ENCODE measurements at regions not wholly inside any gene's neighbourhood (a gene's known extent, or its start where the extent isn't known, plus 50 kb on each side); places are given as distances from the start of the nearest gene placed in this dataset.
"Not testable (repeated sequence)": the region's sequence is repeated elsewhere in the genome, so short reads cannot be mapped to it uniquely, and the experiment has no call there.

GRCh38 chr10:78096486-78096885 lies 62.8 kb downstream of the RPS24 start:
- not testable (repeated sequence) for H3K9ac ChIP-seq (ENCODE audit: low read depth, low read length); H3K4me1 ChIP-seq (ENCODE audit: control insufficient read depth, insufficient read depth, low read length); H3K9me3 ChIP-seq (ENCODE audit: control insufficient read depth, insufficient read depth, low read length); H3K27me3 ChIP-seq (ENCODE audit: control insufficient read depth, insufficient read depth, low read length); H3K4me3 ChIP-seq (ENCODE audit: low read depth, low read length); H3K36me3 ChIP-seq (ENCODE audit: control insufficient read depth, insufficient read depth, low read length)

DNA sequence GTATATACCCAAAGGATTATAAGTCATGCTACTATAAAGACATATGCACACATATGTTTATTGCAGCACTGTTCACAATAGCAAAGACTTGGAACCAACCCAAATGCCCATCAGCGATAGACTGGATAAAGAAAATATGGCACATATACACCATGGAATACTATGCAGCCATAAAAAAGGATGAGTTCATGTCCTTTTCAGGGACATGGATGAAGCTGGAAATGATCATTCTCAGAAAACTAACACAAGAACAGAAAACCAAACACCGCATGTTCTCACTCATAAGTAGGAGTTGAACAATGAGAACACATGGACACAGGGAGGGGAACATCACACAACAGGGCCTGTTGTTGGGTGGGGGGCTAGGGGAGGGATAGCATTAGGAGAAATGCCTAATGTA lies 68.9 kb downstream of the RPS24 start:
- not testable (repeated sequence) for H3K9me3 ChIP-seq (ENCODE audit: control insufficient read depth, insufficient read depth, low read length); H3K4me3 ChIP-seq (ENCODE audit: low read depth, low read length); H3K9ac ChIP-seq (ENCODE audit: low read depth, low read length); H3K36me3 ChIP-seq (ENCODE audit: control insufficient read depth, insufficient read depth, low read length); H3K27me3 ChIP-seq (ENCODE audit: control insufficient read depth, insufficient read depth, low read length); H3K4me1 ChIP-seq (ENCODE audit: control insufficient read depth, insufficient read depth, low read length)

DNA sequence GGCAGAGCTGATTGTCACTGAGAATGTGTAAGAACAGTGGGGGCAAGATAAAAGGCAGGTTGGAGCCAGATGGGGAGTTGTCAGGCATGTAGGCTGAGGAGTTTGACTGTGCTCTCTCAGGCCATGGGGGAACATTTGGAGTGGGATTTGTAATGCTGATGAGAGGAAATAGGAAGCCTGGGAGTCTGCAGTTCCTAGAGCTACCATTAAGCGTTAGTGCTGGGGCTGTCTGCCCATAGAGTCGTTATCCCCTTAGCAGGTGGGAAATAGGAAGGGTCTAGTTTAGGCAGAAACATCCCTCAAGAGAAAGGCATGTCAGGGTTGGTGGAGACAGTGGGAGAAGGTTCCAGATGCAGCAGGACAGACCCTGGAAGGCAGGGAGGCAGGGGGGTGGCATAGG lies 75.5 kb downstream of the RPS24 start:
- peaks cover 3% of the 10 kb centered on the region for H3K4me1 ChIP-seq (ENCODE audit: control insufficient read depth, insufficient read depth, low read length)
- no peak overlapping the region for H3K4me3 ChIP-seq (ENCODE audit: low read depth, low read length)
- H3K9me3 ChIP-seq (ENCODE audit: control insufficient read depth, insufficient read depth, low read length), result no peaks in the 10 kb centered on the region
- H3K9ac ChIP-seq (ENCODE audit: low read depth, low read length), result no peak overlapping the region
- H3K27me3 ChIP-seq (ENCODE audit: control insufficient read depth, insufficient read depth, low read length), result no peaks in the 10 kb centered on the region
- H3K36me3 ChIP-seq (ENCODE audit: control insufficient read depth, insufficient read depth, low read length), result no peaks in the 10 kb centered on the region

DNA sequence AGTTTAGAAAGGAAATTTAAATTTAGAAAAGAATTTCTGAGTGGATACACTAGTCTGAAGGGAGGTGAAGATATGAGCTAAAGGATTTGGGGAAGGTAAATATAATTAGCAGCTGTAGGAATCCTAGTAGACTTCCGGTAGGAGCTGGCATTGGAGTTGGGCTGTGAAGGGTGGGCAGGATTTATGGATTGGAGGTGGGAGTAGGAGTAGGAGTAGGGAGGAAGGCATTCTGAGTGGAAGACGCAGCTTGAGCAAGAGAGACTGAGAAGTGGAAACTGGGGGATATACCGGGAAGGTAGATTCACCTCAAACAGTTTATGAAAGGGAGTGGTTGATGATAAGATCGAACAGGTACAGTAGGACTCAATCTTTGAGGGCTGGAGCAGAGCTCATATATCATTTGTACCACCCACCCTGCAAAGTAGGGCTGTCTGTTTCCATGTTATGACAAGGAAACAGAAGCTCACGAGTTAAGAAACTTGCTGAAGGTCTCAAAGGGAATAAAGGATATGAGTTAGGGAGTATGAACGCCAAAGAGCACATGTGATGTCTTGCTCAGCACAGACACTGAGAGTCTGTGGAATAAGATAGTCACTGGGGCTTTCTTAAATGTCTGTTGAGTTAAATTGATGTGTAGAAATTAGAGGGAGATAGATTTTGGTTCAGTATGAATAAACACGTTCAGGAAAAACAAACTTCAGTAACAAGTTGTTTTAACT lies 81.6 kb downstream of the RPS24 start:
- Histone ChIP-seq H3K4me1 (ENCODE audit: control insufficient read depth, insufficient read depth, low read length) (no peaks in the 10 kb centered on the region), H3K9ac (ENCODE audit: low read depth, low read length) (no peak overlapping the region), H3K36me3 (ENCODE audit: control insufficient read depth, insufficient read depth, low read length) (no peaks in the 10 kb centered on the region), H3K4me3 (ENCODE audit: low read depth, low read length) (no peak overlapping the region), H3K9me3 (ENCODE audit: control insufficient read depth, insufficient read depth, low read length) (no peaks in the 10 kb centered on the region), H3K27me3 (ENCODE audit: control insufficient read depth, insufficient read depth, low read length) (no peaks in the 10 kb centered on the region)

- no peaks in the 10 kb centered on the region for H3K9me3 ChIP-seq (ENCODE audit: control insufficient read depth, insufficient read depth, low read length)
- H3K27me3 ChIP-seq (ENCODE audit: control insufficient read depth, insufficient read depth, low read length), result no peaks in the 10 kb centered on the region
- no peak overlapping the region for H3K9ac ChIP-seq (ENCODE audit: low read depth, low read length)
- no peaks in the 10 kb centered on the region for H3K36me3 ChIP-seq (ENCODE audit: control insufficient read depth, insufficient read depth, low read length)
- no peaks in the 10 kb centered on the region for H3K4me1 ChIP-seq (ENCODE audit: control insufficient read depth, insufficient read depth, low read length)
- H3K4me3 ChIP-seq (ENCODE audit: low read depth, low read length), result no peak overlapping the region
Observed at GRCh38 chr10:78116361-78116760, 82.7 kb downstream of the RPS24 start.

DNA sequence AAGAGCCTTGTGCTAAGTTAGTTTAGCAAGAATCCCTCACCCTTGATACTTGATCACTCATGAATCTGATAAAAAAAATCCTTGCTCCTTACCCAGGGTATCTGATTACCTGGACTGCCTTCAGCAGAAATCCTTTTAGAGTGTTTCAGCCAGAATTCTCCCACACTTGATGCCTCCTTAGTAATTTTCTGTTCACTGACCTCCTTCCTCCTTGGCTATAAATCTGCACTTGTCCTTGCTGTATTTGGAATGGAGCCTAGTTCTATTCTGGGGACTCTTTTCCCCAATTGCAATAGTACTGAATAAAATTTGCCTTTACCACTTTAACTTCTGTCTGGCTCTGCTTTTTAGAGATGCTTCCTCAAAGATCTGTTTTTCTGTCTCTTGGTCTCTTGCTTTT lies 84.9 kb downstream of the RPS24 start:
- Histone ChIP-seq H3K36me3 (ENCODE audit: control insufficient read depth, insufficient read depth, low read length) (no peaks in the 10 kb centered on the region), H3K9me3 (ENCODE audit: control insufficient read depth, insufficient read depth, low read length) (no peaks in the 10 kb centered on the region), H3K27me3 (ENCODE audit: control insufficient read depth, insufficient read depth, low read length) (no peaks in the 10 kb centered on the region), H3K9ac (ENCODE audit: low read depth, low read length) (no peak overlapping the region), H3K4me3 (ENCODE audit: low read depth, low read length) (no peak overlapping the region), H3K4me1 (ENCODE audit: control insufficient read depth, insufficient read depth, low read length) (no peaks in the 10 kb centered on the region)

- no peaks in the 10 kb centered on the region for H3K4me1 ChIP-seq (ENCODE audit: control insufficient read depth, insufficient read depth, low read length)
- H3K27me3 ChIP-seq (ENCODE audit: control insufficient read depth, insufficient read depth, low read length), result no peaks in the 10 kb centered on the region
Observed at GRCh38 chr10:78121801-78122200, 88.1 kb downstream of the RPS24 start.

GRCh38 chr10:78124167-78124566 lies 90.5 kb downstream of the RPS24 start:
- Histone ChIP-seq H3K27me3 (ENCODE audit: control insufficient read depth, insufficient read depth, low read length) (no peaks in the 10 kb centered on the region), H3K4me3 (ENCODE audit: low read depth, low read length) (no peak overlapping the region), H3K4me1 (ENCODE audit: control insufficient read depth, insufficient read depth, low read length) (no peaks in the 10 kb centered on the region), H3K9ac (ENCODE audit: low read depth, low read length) (no peak overlapping the region), H3K9me3 (ENCODE audit: control insufficient read depth, insufficient read depth, low read length) (no peaks in the 10 kb centered on the region), H3K36me3 (ENCODE audit: control insufficient read depth, insufficient read depth, low read length) (no peaks in the 10 kb centered on the region)

More at GRCh38 chr10:78121801-78122200, 88.1 kb downstream of the RPS24 start:
- H3K4me3 ChIP-seq (ENCODE audit: low read depth, low read length), result no peak overlapping the region
- H3K36me3 ChIP-seq (ENCODE audit: control insufficient read depth, insufficient read depth, low read length), result no peaks in the 10 kb centered on the region
- no peak overlapping the region for H3K9ac ChIP-seq (ENCODE audit: low read depth, low read length)
- H3K9me3 ChIP-seq (ENCODE audit: control insufficient read depth, insufficient read depth, low read length), result no peaks in the 10 kb centered on the region

DNA sequence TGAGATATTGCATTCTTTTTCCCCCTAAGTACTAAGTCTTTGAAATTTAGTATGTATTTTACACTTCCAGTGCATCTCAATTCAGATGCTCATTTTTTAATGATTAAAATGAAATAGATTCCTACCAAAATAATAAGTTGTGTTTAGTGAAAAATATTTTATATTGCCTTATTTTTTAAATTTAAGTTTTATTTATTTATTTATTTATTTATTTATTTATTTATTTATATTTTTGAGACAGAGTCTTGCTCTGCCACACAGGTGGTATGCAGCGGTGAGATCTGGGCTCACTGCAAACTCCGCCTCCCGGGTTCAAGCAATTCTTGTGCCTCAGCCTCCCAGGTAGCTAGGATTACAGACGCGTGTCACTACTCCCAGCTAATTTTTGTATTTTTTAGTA lies 95.5 kb downstream of the RPS24 start:
- no peak overlapping the region for H3K4me3 ChIP-seq (ENCODE audit: low read depth, low read length)
- no peaks in the 10 kb centered on the region for H3K27me3 ChIP-seq (ENCODE audit: control insufficient read depth, insufficient read depth, low read length)
- H3K9ac ChIP-seq (ENCODE audit: low read depth, low read length), result no peak overlapping the region
- H3K36me3 ChIP-seq (ENCODE audit: control insufficient read depth, insufficient read depth, low read length), result no peaks in the 10 kb centered on the region
- no peaks in the 10 kb centered on the region for H3K9me3 ChIP-seq (ENCODE audit: control insufficient read depth, insufficient read depth, low read length)
- H3K4me1 ChIP-seq (ENCODE audit: control insufficient read depth, insufficient read depth, low read length), result no peaks in the 10 kb centered on the region

GRCh38 chr10:78130966-78131710 lies 97.5 kb downstream of the RPS24 start:
- Histone ChIP-seq H3K27me3 (ENCODE audit: control insufficient read depth, insufficient read depth, low read length) (no peaks in the 10 kb centered on the region), H3K9ac (ENCODE audit: low read depth, low read length) (no peak overlapping the region), H3K9me3 (ENCODE audit: control insufficient read depth, insufficient read depth, low read length) (no peaks in the 10 kb centered on the region), H3K4me1 (ENCODE audit: control insufficient read depth, insufficient read depth, low read length) (peaks cover 5% of the 10 kb centered on the region), H3K36me3 (ENCODE audit: control insufficient read depth, insufficient read depth, low read length) (no peaks in the 10 kb centered on the region), H3K4me3 (ENCODE audit: low read depth, low read length) (no peak overlapping the region)

DNA sequence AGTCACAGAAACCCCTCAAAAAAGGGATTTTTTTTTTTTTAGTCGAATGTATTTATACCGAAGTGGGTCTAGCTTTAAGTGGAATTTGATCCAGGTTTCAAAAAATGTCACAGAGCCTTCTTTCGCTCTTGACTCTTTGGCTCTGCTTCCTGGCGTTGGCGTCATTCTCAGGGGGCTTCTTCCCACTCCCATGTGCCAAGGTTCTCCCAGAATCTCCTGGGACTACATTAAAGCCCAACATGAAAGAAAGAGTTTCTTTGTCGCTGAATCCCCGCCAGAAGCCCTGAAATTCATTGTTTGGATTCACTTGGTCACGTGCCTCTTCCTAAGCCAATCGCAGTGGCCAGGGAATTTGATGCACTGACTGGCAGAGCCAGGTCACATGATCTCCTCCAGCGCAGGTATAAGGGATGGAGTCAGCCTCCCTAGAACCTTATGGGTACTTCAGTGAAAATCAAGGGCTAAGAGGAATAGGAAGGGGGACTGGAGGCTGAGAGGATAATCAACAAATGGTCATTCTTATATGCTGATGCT lies 101.2 kb downstream of the RPS24 start:
- H3K4me1 ChIP-seq (ENCODE audit: control insufficient read depth, insufficient read depth, low read length), result peaks cover 5% of the 10 kb centered on the region
- H3K27me3 ChIP-seq (ENCODE audit: control insufficient read depth, insufficient read depth, low read length), result no peaks in the 10 kb centered on the region
- H3K4me3 ChIP-seq (ENCODE audit: low read depth, low read length), result no peak overlapping the region
- no peaks in the 10 kb centered on the region for H3K36me3 ChIP-seq (ENCODE audit: control insufficient read depth, insufficient read depth, low read length)
- no peaks in the 10 kb centered on the region for H3K9me3 ChIP-seq (ENCODE audit: control insufficient read depth, insufficient read depth, low read length)
- no peak overlapping the region for H3K9ac ChIP-seq (ENCODE audit: low read depth, low read length)

DNA sequence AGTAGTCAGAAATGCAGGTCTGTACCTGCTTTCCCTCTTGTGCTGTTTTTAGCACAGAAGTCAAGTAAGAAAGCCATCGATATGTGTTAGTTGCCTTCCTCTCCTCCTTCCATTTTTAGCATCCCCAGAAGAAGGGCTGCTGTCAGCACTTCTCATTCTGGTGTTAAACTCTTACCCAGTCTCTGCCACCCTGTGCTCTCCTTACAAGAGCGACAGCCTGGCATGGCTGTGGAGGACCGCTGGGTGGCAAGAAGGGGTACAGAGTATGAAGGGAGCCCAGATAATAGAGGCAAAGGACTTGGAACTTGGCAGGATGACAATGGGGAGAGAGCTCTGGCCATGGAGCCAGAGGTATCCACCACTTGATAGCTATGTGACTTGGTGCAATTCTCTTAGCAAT lies 103.5 kb downstream of the RPS24 start:
- H3K4me3 ChIP-seq (ENCODE audit: low read depth, low read length), result no peak overlapping the region
- no peaks in the 10 kb centered on the region for H3K27me3 ChIP-seq (ENCODE audit: control insufficient read depth, insufficient read depth, low read length)
- peaks cover 5% of the 10 kb centered on the region for H3K4me1 ChIP-seq (ENCODE audit: control insufficient read depth, insufficient read depth, low read length)
- no peaks in the 10 kb centered on the region for H3K9me3 ChIP-seq (ENCODE audit: control insufficient read depth, insufficient read depth, low read length)
- no peak overlapping the region for H3K9ac ChIP-seq (ENCODE audit: low read depth, low read length)
- H3K36me3 ChIP-seq (ENCODE audit: control insufficient read depth, insufficient read depth, low read length), result no peaks in the 10 kb centered on the region
